ENCODE measurements at regions not wholly inside any gene's neighbourhood (a gene's known extent, or its start where the extent isn't known, plus 50 kb on each side); places are given as distances from the start of the nearest gene placed in this dataset.

- TF ChIP-seq CTCF (IDR thresholded peaks at IDR 0.05; ENCODE audit: low read depth, low read length) (no peak), POLR2A (IDR thresholded peaks at IDR 0.05; ENCODE audit: extremely low read depth, insufficient read length) (no peak)
- TF ChIP-seq, protein P1, sequence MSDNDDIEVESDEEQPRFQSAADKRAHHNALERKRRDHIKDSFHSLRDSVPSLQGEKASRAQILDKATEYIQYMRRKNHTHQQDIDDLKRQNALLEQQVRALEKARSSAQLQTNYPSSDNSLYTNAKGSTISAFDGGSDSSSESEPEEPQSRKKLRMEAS (IDR thresholded peaks at IDR 0.05; ENCODE audit: low read depth, low read length) = no peak
Observed at GRCh38 chr5:27208051-27208450, 169.7 kb upstream of the CDH9 start.
